Fibroblast of skin of right quadriceps (primary cell): ENCODE measurements at regions not wholly inside any gene's neighbourhood (a gene's known extent, or its start where the extent isn't known, plus 50 kb on each side); places are given as distances from the start of the nearest gene placed in this dataset.
A peak's percentile ranks its signal among the peaks of the same experiment; 100 is the strongest.

ENCODE experiments used
- DNase-seq: peaks from one replicate; pipeline ENCODE4 v3.0.0-alpha.2; 2013

DNA sequence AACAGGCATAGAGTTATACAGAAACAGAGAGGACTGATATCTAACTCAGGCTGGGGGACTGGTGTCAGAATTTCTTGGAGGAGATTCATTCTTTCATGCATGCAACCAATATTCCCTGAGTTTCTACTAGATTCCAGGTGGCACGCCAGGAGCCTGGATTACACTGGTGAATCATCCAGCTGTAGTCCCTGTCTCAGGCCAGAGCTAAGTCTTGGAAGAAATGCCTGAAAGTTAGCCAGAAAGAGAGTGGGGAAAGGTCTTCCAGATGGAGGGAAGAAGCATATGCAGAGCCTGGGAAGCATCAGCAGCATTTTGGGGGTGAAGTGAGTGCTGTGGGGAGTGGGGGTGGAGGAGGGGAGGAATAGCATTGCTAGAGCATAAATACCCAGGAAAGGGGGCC, 239.1 kb downstream of the OMA1 start:
- DNase-seq, result peak; percentile 3

- DNase-seq, result no peak
These were observed 240.9 kb downstream of the OMA1 start for GRCh38 chr1:58305622-58306021.

- no peak for DNase-seq
These were observed 242.1 kb downstream of the OMA1 start for GRCh38 chr1:58304346-58304975.

DNA sequence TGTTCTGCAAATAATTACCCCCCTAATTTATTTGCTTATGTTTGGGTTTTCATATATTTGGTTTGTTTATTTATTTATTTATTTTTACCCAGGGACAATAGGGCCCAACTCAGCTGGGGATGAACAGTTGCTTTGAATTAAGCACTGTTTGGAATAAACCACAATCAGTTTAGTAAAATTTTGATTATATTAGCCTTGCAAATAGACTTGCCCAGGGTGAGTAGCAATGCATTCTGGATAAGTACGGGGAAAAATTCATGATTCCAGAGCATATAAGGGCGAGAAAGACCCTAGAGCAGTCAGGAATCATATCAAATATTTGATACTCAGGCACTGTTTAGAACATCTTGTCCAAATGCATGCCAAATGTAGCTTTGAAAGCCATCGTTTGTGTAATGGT, 242.7 kb downstream of the OMA1 start:
- DNase-seq, result no peak

GRCh38 chr1:58293388-58293787, 253.1 kb downstream of the OMA1 start:
- DNase-seq, result no peak

- DNase-seq, result peak; percentile 28
These were observed 255.7 kb downstream of the OMA1 start for GRCh38 chr1:58290685-58291372.

GRCh38 chr1:58288624-58289142, 257.8 kb downstream of the OMA1 start:
- no peak for DNase-seq

DNA sequence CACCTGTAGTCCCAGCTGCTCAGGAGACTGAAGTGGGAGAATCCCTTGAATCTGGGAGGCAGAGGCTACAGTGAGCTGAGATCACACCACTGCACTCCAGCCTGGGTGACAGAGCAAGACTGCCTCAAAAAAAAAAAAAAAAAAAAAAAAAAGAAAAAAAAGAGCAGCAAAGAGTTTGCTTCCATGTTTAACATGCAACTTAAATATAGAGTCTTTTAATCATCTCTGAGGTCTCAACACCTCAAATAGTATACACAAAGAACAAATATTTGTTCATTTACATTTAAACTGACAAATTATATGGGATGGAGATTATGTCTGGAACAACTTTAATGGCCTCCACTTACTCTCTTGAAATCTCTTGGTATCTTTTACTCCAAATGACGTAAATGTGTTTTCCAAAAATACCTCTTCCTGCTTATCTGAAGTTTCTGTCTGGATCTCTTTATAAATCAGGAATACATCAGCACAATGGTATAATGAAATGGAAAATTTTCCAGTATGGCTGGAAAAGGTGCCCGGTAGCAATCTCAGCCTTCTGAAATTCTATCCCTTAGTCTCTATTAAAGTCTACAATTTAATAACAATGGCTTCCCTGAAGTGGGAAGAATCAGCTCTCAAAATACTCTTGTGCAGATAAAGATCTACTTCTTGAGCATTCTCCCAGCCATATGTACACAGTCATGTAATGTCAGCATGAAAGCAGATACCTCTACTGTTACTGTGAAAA, 258.5 kb downstream of the OMA1 start:
- DNase-seq, result no peak

- DNase-seq, result no peak
These were observed 262.4 kb downstream of the OMA1 start for GRCh38 chr1:58284225-58284510.

- DNase-seq, result no peak
These were observed 262.9 kb downstream of the OMA1 start for GRCh38 chr1:58283388-58284224.

GRCh38 chr1:58282623-58283387, 263.7 kb downstream of the OMA1 start:
- no peak for DNase-seq

DNA sequence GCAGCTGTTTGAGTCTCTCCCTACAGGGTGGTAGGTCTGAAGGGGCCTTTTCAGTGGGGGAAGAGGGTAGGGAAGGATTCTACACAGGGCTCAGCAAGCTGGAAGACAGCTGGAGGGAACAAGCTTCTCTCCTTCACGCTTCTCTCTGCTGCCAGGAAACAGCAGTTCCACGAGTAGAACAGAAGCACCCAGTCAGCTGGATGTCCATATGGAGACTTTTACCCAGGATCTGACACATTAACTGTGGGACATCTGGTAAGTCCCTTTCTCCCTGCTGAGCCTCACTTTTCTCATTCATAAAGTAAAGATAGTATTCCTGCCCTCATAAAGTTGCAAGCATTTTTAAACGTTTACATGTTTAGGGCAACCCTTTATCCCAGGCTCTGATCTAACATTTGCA, 280.3 kb downstream of the OMA1 start:
- no peak for DNase-seq

GRCh38 chr1:58264462-58264861, 282.1 kb downstream of the OMA1 start:
- DNase-seq, result peak; percentile 3

DNA sequence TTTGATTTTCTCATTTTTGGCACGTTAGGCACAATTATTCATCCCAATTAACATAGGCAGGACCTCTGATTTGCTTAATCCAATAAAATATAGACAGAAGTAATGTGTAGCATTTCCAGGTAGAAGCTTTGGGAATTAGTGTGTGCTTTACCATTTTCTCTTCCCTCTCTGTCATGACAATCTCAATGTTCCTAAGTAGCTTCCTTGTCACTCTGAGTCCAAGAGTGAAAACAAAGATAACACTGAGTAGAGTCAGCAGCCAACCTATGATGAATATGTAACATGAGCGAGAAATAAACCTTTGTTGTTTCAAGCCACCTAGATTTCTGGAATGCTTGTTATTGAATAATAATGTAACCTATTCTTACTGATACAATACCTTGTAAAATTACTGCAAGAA, 283.8 kb downstream of the OMA1 start:
- DNase-seq, result no peak

DNA sequence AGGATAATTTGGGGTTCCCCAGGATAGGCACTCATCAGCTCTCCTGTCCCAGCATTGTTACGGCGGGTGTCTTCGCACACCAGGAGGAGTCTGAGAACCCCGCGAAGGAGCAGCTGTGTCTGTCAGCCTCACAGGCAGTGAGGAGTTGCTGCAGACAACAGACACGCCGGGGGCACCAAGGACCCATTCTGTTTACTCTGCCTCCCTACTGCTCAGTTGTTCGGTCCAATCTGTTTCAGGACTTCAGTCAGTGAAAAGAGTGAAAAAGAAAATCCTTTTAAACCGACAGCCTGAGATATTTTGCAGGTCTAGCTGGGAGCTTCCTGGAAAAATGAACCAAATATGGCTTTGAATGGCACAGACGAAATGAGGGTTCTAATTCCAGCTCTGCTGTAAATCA, 288.4 kb downstream of the OMA1 start:
- DNase-seq, result no peak

- no peak for DNase-seq
These were observed 289.5 kb downstream of the OMA1 start for GRCh38 chr1:58257003-58257402.

GRCh38 chr1:58256546-58256945, 290.0 kb downstream of the OMA1 start:
- DNase-seq, result no peak

DNA sequence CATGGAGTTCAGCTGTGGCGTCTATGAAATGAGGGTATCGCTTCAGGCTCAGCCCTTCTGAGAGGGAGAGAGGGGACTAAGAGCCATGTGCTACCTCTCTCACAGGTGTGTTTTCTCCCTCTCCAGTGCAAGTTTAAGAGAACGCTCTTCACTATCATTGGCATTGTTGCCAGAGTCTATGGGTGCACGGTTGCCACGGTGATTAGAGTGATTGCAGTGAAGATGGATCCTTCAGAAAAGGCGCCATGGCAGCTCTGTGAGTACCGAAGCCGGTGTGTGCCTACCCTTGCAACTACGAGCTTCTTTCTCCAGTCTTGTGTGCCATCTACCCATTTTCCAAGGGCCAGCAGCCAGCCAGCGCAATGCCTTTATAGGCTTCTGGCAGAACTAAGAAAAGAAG, 290.5 kb downstream of the OMA1 start:
- no peak for DNase-seq

DNA sequence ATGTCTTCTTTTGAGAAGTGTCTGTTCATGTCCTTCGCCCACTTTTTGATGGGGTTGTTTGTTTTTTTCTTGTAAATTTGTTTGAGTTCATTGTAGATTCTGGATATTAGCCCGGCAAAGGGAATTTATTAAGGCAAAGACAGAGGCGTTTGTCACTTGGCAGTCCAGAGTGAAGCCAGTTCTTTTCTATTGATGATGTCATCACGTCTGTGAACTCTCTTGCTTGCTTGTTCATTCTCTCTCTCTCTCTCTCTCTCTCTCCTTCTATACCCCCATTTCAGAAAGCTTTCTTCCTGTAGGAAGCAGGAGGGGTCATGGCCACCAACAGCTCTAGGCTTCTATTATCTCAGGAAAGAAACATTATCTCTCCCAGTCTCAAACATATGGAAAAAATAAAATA, 291.3 kb downstream of the OMA1 start:
- DNase-seq, result no peak

GRCh38 chr1:58251430-58252073, 295.0 kb downstream of the OMA1 start:
- peak; percentile 3 for DNase-seq

DNA sequence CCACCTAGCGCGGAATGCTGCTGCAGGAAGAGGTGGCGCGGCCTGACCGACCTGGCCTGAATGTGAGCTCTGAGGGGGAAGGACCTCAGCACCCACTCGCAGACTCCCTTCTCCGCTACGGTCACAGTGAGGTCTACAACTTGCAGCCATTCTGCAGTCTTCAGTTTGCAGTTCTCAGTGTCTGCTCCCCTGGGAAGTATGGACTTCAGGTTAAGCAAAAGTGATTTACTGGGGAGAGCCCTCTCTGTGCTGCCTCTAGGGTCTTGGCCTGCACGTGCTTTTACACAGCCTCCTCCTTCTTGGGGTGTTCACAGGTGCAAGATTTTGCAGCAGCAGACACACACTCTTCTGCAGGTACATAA, 296.0 kb downstream of the OMA1 start:
- DNase-seq, result no peak
